Esophagus squamous epithelium (tissue), 5 donors: ENCODE measurements at regions not wholly inside any gene's neighbourhood (a gene's known extent, or its start where the extent isn't known, plus 50 kb on each side); places are given as distances from the start of the nearest gene placed in this dataset.
A peak's percentile ranks its signal among the peaks of the same experiment; 100 is the strongest.

Experiments
- DNase-seq: peaks from one replicate; lab custom pipeline; 2025; lab: John Stamatoyannopoulos, UW
- H3K27ac ChIP-seq, 4 donors: fragments of 200-600 bp; sonication (generic); one replicate each; pipeline ENCODE4 v1.5.1; 2016 to 2019; ENCODE audit warnings: mild to moderate bottlenecking in 1 of 4
- H3K27me3 ChIP-seq, 4 donors: fragments of 200-600 bp; sonication (generic); 1 replicate in 3 of 4; 2 replicates in 1 of 4; pipeline versions ENCODE4 v1.5.1 to v1.6.0; 2017 to 2021; ENCODE audit warnings: antibody characterized with exemption in 1 of 4
- H3K36me3 ChIP-seq, 3 donors: fragments of 200-600 bp; sonication (generic); one replicate each; pipeline ENCODE4 v1.5.1; 2016 to 2019
- H3K4me1 ChIP-seq, 3 donors: fragments of 200-600 bp; sonication (generic); one replicate each; pipeline ENCODE4 v1.5.1; 2017 to 2019
- H3K4me3 ChIP-seq, 4 donors: fragments of 200-600 bp; sonication (generic); 1 replicate in 3 of 4; 2 replicates in 1 of 4; pipeline ENCODE4 v1.5.1; 2016 to 2019; ENCODE audit warnings: mild to moderate bottlenecking in 2 of 4, moderate library complexity in 1 of 4
- H3K9me3 ChIP-seq, 3 donors: fragments of 200-600 bp; sonication (generic); one replicate each; pipeline ENCODE4 v1.5.1; 2016 to 2019
- CTCF ChIP-seq, 6 experiments: fragments of 450-650 bp in 4 of 6; fragments of 200-600 bp in 2 of 6; sonication (generic) in 2 of 6; IDR thresholded peaks; one replicate each; pipeline ENCODE4 v1.5.1; 2016 to 2019; ENCODE audit warnings: antibody characterized with exemption in 6 of 6, mild to moderate bottlenecking in 4 of 6, moderate library complexity in 4 of 6
- POLR2A ChIP-seq, 4 donors: fragments of 450-650 bp; IDR thresholded peaks; one replicate each; pipeline ENCODE4 v1.6.1; 2017; ENCODE audit warnings: antibody characterized with exemption in 4 of 4, mild to moderate bottlenecking in 4 of 4, moderate library complexity in 3 of 4
- WGBS, 2 donors: methylation state at CpG; one replicate each; pipeline ENCODE4 v1.1.5; 2018; 5-methylcytosine and 5-hydroxymethylcytosine counted together
- intact Hi-C: fragments of 100-400 bp; cut with DNase I; formaldehyde crosslinking; loops from one replicate; pipeline ENCODE4 v1.15.0; 2022
- donor health status: DM: yes; HTN: yes; CAD: no.

- Histone ChIP-seq H3K9me3 (no peaks in the 10 kb centered on the region), H3K27me3 (no peaks in the 10 kb centered on the region), H3K36me3 (no peaks in the 10 kb centered on the region), H3K4me3 (no peak overlapping the region), H3K27ac (peak overlapping the region in 2 of 4 donors; percentile 48 to 53), H3K4me1 (peaks cover 7 to 53% (median 9%) of the 10 kb centered on the region in 3 donors)
- TF ChIP-seq CTCF (IDR thresholded peaks at IDR 0.05), result no peak
- no peak for TF ChIP-seq POLR2A (IDR thresholded peaks at IDR 0.05)
- 62 to 63% methylated on average over 4 to 7 of the region's 7 CpGs for WGBS, 2 donors
- intact Hi-C loops, result no loop called here
- no peak for DNase-seq
Measured at GRCh38 chr11:33941637-33942160, 49.8 kb upstream of the LMO2 start.
